ENCODE measurements at regions not wholly inside any gene's neighbourhood (a gene's known extent, or its start where the extent isn't known, plus 50 kb on each side); places are given as distances from the start of the nearest gene placed in this dataset.

- intact Hi-C loops (cut with DNase I), result no loop called here
- Histone ChIP-seq H3K4me3 (no peak overlapping the region), H3K36me3 (no peaks in the 10 kb centered on the region), H3K4me1 (no peaks in the 10 kb centered on the region), H3K9me3 (peaks cover 0 to 4% (median 0%) of the 10 kb centered on the region in 3 donors), H3K27ac (no peak overlapping the region), H3K27me3 (no peaks in the 10 kb centered on the region)
- WGBS, 2 donors, result 55 to 59% methylated on average over 13 of the region's 13 CpGs
- TF ChIP-seq CTCF (IDR thresholded peaks at IDR 0.05), result no peak
- no peak for TF ChIP-seq POLR2A (IDR thresholded peaks at IDR 0.05)
- DNase-seq, result no peak
Observed at GRCh38 chr5:66454186-66455078, 141.8 kb upstream of the MAST4 start.

- Histone ChIP-seq H3K27me3 (no peaks in the 10 kb centered on the region), H3K36me3 (no peaks in the 10 kb centered on the region), H3K9me3 (no peaks in the 10 kb centered on the region), H3K4me3 (no peak overlapping the region), H3K4me1 (no peaks in the 10 kb centered on the region), H3K27ac (no peak overlapping the region)
- WGBS, 2 donors, result 86 to 87% methylated on average over 3 of the region's 3 CpGs
- TF ChIP-seq CTCF (IDR thresholded peaks at IDR 0.05) (no peak), POLR2A (IDR thresholded peaks at IDR 0.05) (no peak)
- intact Hi-C loops (cut with DNase I), result no loop called here
- no peak for DNase-seq
Observed at GRCh38 chr5:66459728-66460127, 136.5 kb upstream of the MAST4 start.

GRCh38 chr5:66467564-66467963 lies 128.6 kb upstream of the MAST4 start:
- Histone ChIP-seq H3K27ac (no peak overlapping the region), H3K4me1 (no peaks in the 10 kb centered on the region), H3K27me3 (no peaks in the 10 kb centered on the region), H3K4me3 (no peak overlapping the region), H3K36me3 (no peaks in the 10 kb centered on the region), H3K9me3 (peaks cover 0 to 16% (median 0%) of the 10 kb centered on the region in 3 donors)
- intact Hi-C loops (cut with DNase I), result no loop called here
- TF ChIP-seq POLR2A (IDR thresholded peaks at IDR 0.05) (no peak), CTCF (IDR thresholded peaks at IDR 0.05) (no peak)
- DNase-seq, result no peak
- WGBS, 2 donors, result 83 to 88% methylated on average over 4 of the region's 4 CpGs

GRCh38 chr5:66469684-66470083 lies 126.5 kb upstream of the MAST4 start:
- H3K36me3 ChIP-seq, result no peaks in the 10 kb centered on the region

More at GRCh38 chr5:66469684-66470083, 126.5 kb upstream of the MAST4 start:
- no peak for DNase-seq
- intact Hi-C loops (cut with DNase I), result no loop called here
- Histone ChIP-seq H3K27me3 (no peaks in the 10 kb centered on the region), H3K27ac (no peak overlapping the region), H3K9me3 (peaks cover 0 to 16% (median 0%) of the 10 kb centered on the region in 3 donors), H3K4me3 (no peak overlapping the region), H3K4me1 (no peaks in the 10 kb centered on the region)
- TF ChIP-seq POLR2A (IDR thresholded peaks at IDR 0.05) (no peak), CTCF (IDR thresholded peaks at IDR 0.05) (no peak)
- 89 to 100% methylated on average over 1 of the region's 1 CpG for WGBS, 2 donors
